Fibroblast of lung (primary cell): ENCODE measurements at regions not wholly inside any gene's neighbourhood (a gene's known extent, or its start where the extent isn't known, plus 50 kb on each side); places are given as distances from the start of the nearest gene placed in this dataset.

Experiments used
- DNase-seq, 2 donors: peaks; one replicate each; pipeline versions ENCODE4 v3.0.0 to v3.0.0-alpha.2; 2010; ENCODE audit warnings: low read depth in 2 of 2
- H2AFZ ChIP-seq: 2 replicates; pipeline ENCODE4 v1.5.1; 2012; ENCODE audit warnings: low read length, control low read depth, inconsistent platforms
- H3K27ac ChIP-seq: 2 replicates; pipeline ENCODE4 v1.5.1; 2011; ENCODE audit warnings: low read length, control low read depth; ENCODE audit not compliant: insufficient read depth
- H3K27me3 ChIP-seq: 2 replicates; pipeline ENCODE4 v1.5.1; 2011; ENCODE audit warnings: mild to moderate bottlenecking, low read length; ENCODE audit not compliant: control insufficient read depth, insufficient read depth
- H3K36me3 ChIP-seq: 2 replicates; pipeline ENCODE4 v1.5.1; 2011; ENCODE audit warnings: low read length; ENCODE audit not compliant: control insufficient read depth, insufficient read depth
- H3K4me1 ChIP-seq: 2 replicates; pipeline ENCODE4 v1.5.1; 2011; ENCODE audit warnings: low read length; ENCODE audit not compliant: control insufficient read depth, insufficient read depth; ENCODE audit errors: extremely low read depth
- H3K4me2 ChIP-seq: 2 replicates; pipeline ENCODE4 v1.5.1; 2011; ENCODE audit warnings: low read length, control low read depth; ENCODE audit not compliant: insufficient read depth; ENCODE audit errors: extremely low read depth
- H3K4me3 ChIP-seq, 4 experiments: fragments of 200-600 bp in 1 of 4; sonication (generic) in 1 of 4; replicated peaks in 1 of 4; 2 replicates each; pipeline ENCODE4 v1.5.1; 2011 to 2016; ENCODE audit warnings: low read length in 4 of 4, low read depth in 3 of 4, mild to moderate bottlenecking in 3 of 4, control low read depth in 2 of 4, inconsistent platforms in 1 of 4, mixed read lengths in 1 of 4; ENCODE audit not compliant: insufficient read depth in 1 of 4; ENCODE audit errors: control extremely low read depth in 1 of 4
- H3K79me2 ChIP-seq: 2 replicates; pipeline ENCODE4 v1.5.1; 2012; ENCODE audit warnings: mild to moderate bottlenecking, low read length, inconsistent platforms; ENCODE audit not compliant: control insufficient read depth, insufficient read depth
- H3K9ac ChIP-seq: 2 replicates; pipeline ENCODE4 v1.5.1; 2011; ENCODE audit warnings: mild to moderate bottlenecking, low read length, control low read depth; ENCODE audit not compliant: insufficient read depth
- H3K9me3 ChIP-seq: 2 replicates; pipeline ENCODE4 v1.5.1; 2012; ENCODE audit warnings: low read depth, low read length; ENCODE audit not compliant: control insufficient read depth, insufficient read depth
- H4K20me1 ChIP-seq: 2 replicates; pipeline ENCODE4 v1.5.1; 2011; ENCODE audit warnings: low read length; ENCODE audit not compliant: control insufficient read depth, insufficient read depth; ENCODE audit errors: extremely low read depth
- CTCF ChIP-seq, 2 donors: IDR thresholded peaks in 1 of 2; conservative IDR thresholded peaks in 1 of 2; 1 replicate in 1 of 2; 2 replicates in 1 of 2; pipeline ENCODE4 v1.5.1; 2011 to 2012; ENCODE audit warnings: low read length in 2 of 2, control low read depth in 1 of 2, inconsistent platforms in 1 of 2, low read depth in 1 of 2, mild to moderate bottlenecking in 1 of 2
- EZH2 ChIP-seq: IDR thresholded peaks from 2 replicates; pipeline ENCODE4 v1.5.1; 2012; ENCODE audit warnings: low read length, control low read depth, mild to moderate bottlenecking; ENCODE audit errors: missing control alignments

GRCh38 chr6:121593011-121593641 lies 157.7 kb downstream of the GJA1 start:
- DNase-seq = no peak
- no peak overlapping the region for H2AFZ ChIP-seq

DNA sequence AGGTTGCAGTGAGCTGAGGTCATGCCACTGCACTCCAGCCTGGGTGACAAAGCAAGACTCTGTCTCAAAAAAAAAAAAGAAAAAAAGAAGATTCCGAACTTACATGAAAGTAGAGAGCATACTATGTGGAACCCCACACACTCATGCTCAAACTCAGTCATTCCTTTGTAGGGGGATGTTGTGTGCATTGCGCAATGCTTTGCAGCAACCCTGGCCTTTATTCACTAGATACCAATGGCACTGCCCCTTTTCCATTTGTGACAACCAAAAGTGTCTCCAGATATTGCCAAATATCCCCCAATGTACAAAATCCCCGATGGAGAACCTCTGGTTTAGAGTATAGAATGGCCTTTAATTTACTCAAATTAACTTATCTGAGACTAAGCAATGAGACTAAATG lies 158.6 kb downstream of the GJA1 start:
- no peak for DNase-seq

More at GRCh38 chr6:121593011-121593641, 157.7 kb downstream of the GJA1 start:
- TF ChIP-seq EZH2 = no peak
- no peak for TF ChIP-seq CTCF (conservative IDR thresholded peaks at IDR 0.05 in 1 of 2, IDR thresholded peaks at IDR 0.05 in 1 of 2; ENCODE audit: low read depth in 1 of 2, low read length in 2 of 2)
- H4K20me1 ChIP-seq = no peaks in the 10 kb centered on the region
- H3K36me3 ChIP-seq = no peaks in the 10 kb centered on the region
- H3K9ac ChIP-seq = no peak overlapping the region
- no peaks in the 10 kb centered on the region for H3K79me2 ChIP-seq
- no peak overlapping the region for H3K27ac ChIP-seq
- no peaks in the 10 kb centered on the region for H3K9me3 ChIP-seq
- H3K4me1 ChIP-seq = no peaks in the 10 kb centered on the region
- no peaks in the 10 kb centered on the region for H3K27me3 ChIP-seq
- no peak overlapping the region for H3K4me3 ChIP-seq
- no peak overlapping the region for H3K4me2 ChIP-seq

DNA sequence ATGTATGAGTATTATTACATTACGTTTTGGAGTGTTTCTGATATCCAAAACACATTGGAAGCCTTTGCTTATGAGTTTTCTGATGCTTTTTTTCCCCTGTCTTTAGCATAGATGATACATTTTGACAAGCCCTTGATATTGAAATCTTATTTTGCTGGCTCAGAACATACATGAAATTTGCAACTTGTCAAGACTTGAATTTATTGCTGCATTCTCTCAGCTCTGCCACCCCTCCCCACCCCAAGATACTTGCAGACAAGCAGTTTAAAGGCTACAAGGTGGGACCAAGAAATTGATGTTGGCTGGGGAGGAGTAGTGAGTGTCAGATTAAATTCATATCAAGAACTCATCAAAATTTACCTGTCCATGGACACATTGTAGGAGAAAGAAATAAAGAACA lies 160.2 kb downstream of the GJA1 start:
- DNase-seq = no peak
- no peak overlapping the region for H3K9ac ChIP-seq

More for the DNA sequence above, 158.6 kb downstream of the GJA1 start:
- no peaks in the 10 kb centered on the region for H3K27me3 ChIP-seq
- no peak overlapping the region for H3K4me2 ChIP-seq
- H2AFZ ChIP-seq = no peak overlapping the region
- H3K4me3 ChIP-seq = no peak overlapping the region
- TF ChIP-seq CTCF (conservative IDR thresholded peaks at IDR 0.05 in 1 of 2, IDR thresholded peaks at IDR 0.05 in 1 of 2; ENCODE audit: low read depth in 1 of 2, low read length in 2 of 2) = no peak
- TF ChIP-seq EZH2 = no peak
- H3K27ac ChIP-seq = no peak overlapping the region
- H3K9ac ChIP-seq = no peak overlapping the region
- no peaks in the 10 kb centered on the region for H3K79me2 ChIP-seq
- H3K36me3 ChIP-seq = no peaks in the 10 kb centered on the region
- no peaks in the 10 kb centered on the region for H4K20me1 ChIP-seq
- H3K4me1 ChIP-seq = no peaks in the 10 kb centered on the region
- H3K9me3 ChIP-seq = no peaks in the 10 kb centered on the region

More for the DNA sequence above, 160.2 kb downstream of the GJA1 start:
- no peaks in the 10 kb centered on the region for H3K79me2 ChIP-seq
- no peaks in the 10 kb centered on the region for H3K36me3 ChIP-seq
- H3K27me3 ChIP-seq = no peaks in the 10 kb centered on the region
- H2AFZ ChIP-seq = no peak overlapping the region
- TF ChIP-seq EZH2 (no peak), CTCF (conservative IDR thresholded peaks at IDR 0.05 in 1 of 2, IDR thresholded peaks at IDR 0.05 in 1 of 2; ENCODE audit: low read depth in 1 of 2, low read length in 2 of 2) (no peak)
- H3K4me2 ChIP-seq = no peak overlapping the region
- H4K20me1 ChIP-seq = no peaks in the 10 kb centered on the region
- no peaks in the 10 kb centered on the region for H3K9me3 ChIP-seq
- no peak overlapping the region for H3K4me3 ChIP-seq
- H3K4me1 ChIP-seq = no peaks in the 10 kb centered on the region
- H3K27ac ChIP-seq = no peak overlapping the region
